B cell (primary cell): ENCODE measurements at regions not wholly inside any gene's neighbourhood (a gene's known extent, or its start where the extent isn't known, plus 50 kb on each side); places are given as distances from the start of the nearest gene placed in this dataset.

Experiments used
- EZH2 ChIP-seq: IDR thresholded peaks from 2 replicates; pipeline ENCODE4 v1.6.1; 2012; ENCODE audit warnings: borderline replicate concordance, low read depth, mild to moderate bottlenecking, moderate library complexity, low read length; ENCODE audit not compliant: insufficient read depth, poor library complexity, severe bottlenecking
- TF ChIP-seq, protein P1 (sequence below): fragments of 200-600 bp; IDR thresholded peaks from one replicate; pipeline ENCODE4 v1.8.0; 2022; ENCODE audit warnings: antibody characterized with exemption, mild to moderate bottlenecking

DNA sequence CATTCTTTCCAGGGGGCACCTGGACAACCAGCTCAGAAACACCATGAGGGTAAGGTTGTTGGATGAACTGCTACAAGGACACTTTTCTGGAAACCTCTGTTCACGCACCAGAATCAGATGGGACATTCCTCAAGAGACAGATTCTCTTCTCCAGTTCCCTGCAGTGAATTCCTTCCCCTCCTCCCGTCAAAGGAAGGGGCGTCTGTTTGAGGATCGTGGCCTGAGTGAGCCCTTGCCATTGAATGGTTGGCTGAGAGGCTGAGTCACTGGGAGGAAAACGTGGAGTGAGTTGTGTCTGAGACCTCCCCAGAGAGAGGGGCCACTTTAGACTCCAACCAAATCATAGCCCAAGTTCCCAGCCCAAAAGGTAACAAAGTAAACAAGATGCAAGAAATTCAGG is 79.4 kb upstream of the ZNF507 start:
- TF ChIP-seq, protein P1, sequence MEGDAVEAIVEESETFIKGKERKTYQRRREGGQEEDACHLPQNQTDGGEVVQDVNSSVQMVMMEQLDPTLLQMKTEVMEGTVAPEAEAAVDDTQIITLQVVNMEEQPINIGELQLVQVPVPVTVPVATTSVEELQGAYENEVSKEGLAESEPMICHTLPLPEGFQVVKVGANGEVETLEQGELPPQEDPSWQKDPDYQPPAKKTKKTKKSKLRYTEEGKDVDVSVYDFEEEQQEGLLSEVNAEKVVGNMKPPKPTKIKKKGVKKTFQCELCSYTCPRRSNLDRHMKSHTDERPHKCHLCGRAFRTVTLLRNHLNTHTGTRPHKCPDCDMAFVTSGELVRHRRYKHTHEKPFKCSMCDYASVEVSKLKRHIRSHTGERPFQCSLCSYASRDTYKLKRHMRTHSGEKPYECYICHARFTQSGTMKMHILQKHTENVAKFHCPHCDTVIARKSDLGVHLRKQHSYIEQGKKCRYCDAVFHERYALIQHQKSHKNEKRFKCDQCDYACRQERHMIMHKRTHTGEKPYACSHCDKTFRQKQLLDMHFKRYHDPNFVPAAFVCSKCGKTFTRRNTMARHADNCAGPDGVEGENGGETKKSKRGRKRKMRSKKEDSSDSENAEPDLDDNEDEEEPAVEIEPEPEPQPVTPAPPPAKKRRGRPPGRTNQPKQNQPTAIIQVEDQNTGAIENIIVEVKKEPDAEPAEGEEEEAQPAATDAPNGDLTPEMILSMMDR: no peak
- TF ChIP-seq EZH2: no peak
